ENCODE measurements at regions not wholly inside any gene's neighbourhood (a gene's known extent, or its start where the extent isn't known, plus 50 kb on each side); places are given as distances from the start of the nearest gene placed in this dataset.

DNA sequence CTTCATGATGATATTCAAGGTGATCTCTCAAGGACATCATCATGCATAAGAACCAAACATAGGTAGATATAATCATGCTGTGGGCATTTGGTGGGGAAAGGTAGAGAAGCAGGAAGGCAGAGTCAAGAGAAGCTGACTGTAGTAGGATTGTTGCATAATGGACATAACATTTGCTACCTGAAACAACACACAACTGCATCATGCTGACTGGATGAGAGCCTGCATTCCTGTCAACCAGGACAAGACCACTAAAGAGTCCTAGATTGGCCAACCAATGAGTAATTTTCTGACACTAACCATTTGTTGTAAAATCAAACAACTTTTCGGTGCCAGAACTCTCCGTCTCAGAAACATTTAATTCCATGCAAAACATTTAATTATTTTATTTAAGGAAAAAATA lies 377.2 kb downstream of the PLPP3 start:
- no peaks in the 10 kb centered on the region for H3K36me3 ChIP-seq (ENCODE audit: low read depth)
- H3K79me2 ChIP-seq (ENCODE audit: insufficient read depth) = no peaks in the 10 kb centered on the region
- H3K27me3 ChIP-seq (replicated peaks; ENCODE audit: insufficient read depth) = no peaks in the 10 kb centered on the region
- H3K9me2 ChIP-seq (ENCODE audit: insufficient read depth) = no peaks in the 10 kb centered on the region
- no peaks in the 10 kb centered on the region for H3K9me3 ChIP-seq (ENCODE audit: low read depth)
- 71 to 73% methylated on average over 2 of the region's 2 CpGs for WGBS, 2 experiments (ENCODE audit: low coverage in 1 of 2, low lambda C conversion rate in 2 of 2, missing lambda C conversion rate in 2 of 2)
- no peak overlapping the region for H3K9ac ChIP-seq
- H2AFZ ChIP-seq = no peak overlapping the region
- no peak overlapping the region for H3K4me3 ChIP-seq
- no peak overlapping the region for H3K27ac ChIP-seq
- no peaks in the 10 kb centered on the region for H3F3A ChIP-seq (ENCODE audit: insufficient read depth)
- H4K20me1 ChIP-seq (ENCODE audit: insufficient read depth) = no peaks in the 10 kb centered on the region
- no peak overlapping the region for H3K4me2 ChIP-seq (ENCODE audit: unreplicated experiment)
- H3K4me1 ChIP-seq (ENCODE audit: insufficient read depth) = peaks cover 15% of the 10 kb centered on the region
- in situ Hi-C loops (cut with MboI) = no loop called here
- TF ChIP-seq EZH2phosphoT487 (IDR thresholded peaks at IDR 0.05; ENCODE audit: insufficient read depth, low read depth) (no peak), EZH2 (IDR thresholded peaks at IDR 0.05; ENCODE audit: insufficient read depth, poor library complexity, severe bottlenecking) (no peak)
- no peak for DNase-seq

GRCh38 chr1:56200896-56201295 lies 378.5 kb downstream of the PLPP3 start:
- peak; percentile 66 for DNase-seq
- Histone ChIP-seq H3K4me3 (no peak overlapping the region), H3K9me2 (ENCODE audit: insufficient read depth) (no peaks in the 10 kb centered on the region), H3K9me3 (ENCODE audit: low read depth) (no peaks in the 10 kb centered on the region), H3K36me3 (ENCODE audit: low read depth) (no peaks in the 10 kb centered on the region), H2AFZ (no peak overlapping the region), H3K4me2 (ENCODE audit: unreplicated experiment) (peak overlapping the region; percentile 9), H3K9ac (no peak overlapping the region), H3F3A (ENCODE audit: insufficient read depth) (no peaks in the 10 kb centered on the region), H4K20me1 (ENCODE audit: insufficient read depth) (no peaks in the 10 kb centered on the region), H3K27ac (no peak overlapping the region), H3K79me2 (ENCODE audit: insufficient read depth) (no peaks in the 10 kb centered on the region), H3K27me3 (replicated peaks; ENCODE audit: insufficient read depth) (no peaks in the 10 kb centered on the region), H3K4me1 (ENCODE audit: insufficient read depth) (peaks cover 20% of the 10 kb centered on the region)
- in situ Hi-C loops (cut with MboI) = no loop called here
- WGBS, 2 experiments (ENCODE audit: low coverage in 1 of 2, low lambda C conversion rate in 2 of 2, missing lambda C conversion rate in 2 of 2) = 23 to 39% methylated on average over 2 of the region's 2 CpGs
- no peak for TF ChIP-seq EZH2phosphoT487 (IDR thresholded peaks at IDR 0.05; ENCODE audit: insufficient read depth, low read depth)
- no peak for TF ChIP-seq EZH2 (IDR thresholded peaks at IDR 0.05; ENCODE audit: insufficient read depth, poor library complexity, severe bottlenecking)

GRCh38 chr1:56200442-56200841 lies 378.9 kb downstream of the PLPP3 start:
- Histone ChIP-seq H3K9me2 (ENCODE audit: insufficient read depth) (no peaks in the 10 kb centered on the region), H3K9me3 (ENCODE audit: low read depth) (no peaks in the 10 kb centered on the region), H3K4me2 (ENCODE audit: unreplicated experiment) (peak overlapping the region; percentile 9), H3K27ac (no peak overlapping the region), H4K20me1 (ENCODE audit: insufficient read depth) (no peaks in the 10 kb centered on the region), H3K9ac (no peak overlapping the region), H2AFZ (no peak overlapping the region), H3F3A (ENCODE audit: insufficient read depth) (no peaks in the 10 kb centered on the region), H3K4me1 (ENCODE audit: insufficient read depth) (peaks cover 22% of the 10 kb centered on the region), H3K27me3 (replicated peaks; ENCODE audit: insufficient read depth) (no peaks in the 10 kb centered on the region), H3K79me2 (ENCODE audit: insufficient read depth) (no peaks in the 10 kb centered on the region), H3K4me3 (no peak overlapping the region), H3K36me3 (ENCODE audit: low read depth) (no peaks in the 10 kb centered on the region)
- DNase-seq = peak; percentile 67
- WGBS, 2 experiments (ENCODE audit: low coverage in 1 of 2, low lambda C conversion rate in 2 of 2, missing lambda C conversion rate in 2 of 2) = 38 to 44% methylated on average over 4 of the region's 4 CpGs
- no peak for TF ChIP-seq EZH2 (IDR thresholded peaks at IDR 0.05; ENCODE audit: insufficient read depth, poor library complexity, severe bottlenecking)
- no peak for TF ChIP-seq EZH2phosphoT487 (IDR thresholded peaks at IDR 0.05; ENCODE audit: insufficient read depth, low read depth)
- in situ Hi-C loops (cut with MboI) = no loop called here

DNA sequence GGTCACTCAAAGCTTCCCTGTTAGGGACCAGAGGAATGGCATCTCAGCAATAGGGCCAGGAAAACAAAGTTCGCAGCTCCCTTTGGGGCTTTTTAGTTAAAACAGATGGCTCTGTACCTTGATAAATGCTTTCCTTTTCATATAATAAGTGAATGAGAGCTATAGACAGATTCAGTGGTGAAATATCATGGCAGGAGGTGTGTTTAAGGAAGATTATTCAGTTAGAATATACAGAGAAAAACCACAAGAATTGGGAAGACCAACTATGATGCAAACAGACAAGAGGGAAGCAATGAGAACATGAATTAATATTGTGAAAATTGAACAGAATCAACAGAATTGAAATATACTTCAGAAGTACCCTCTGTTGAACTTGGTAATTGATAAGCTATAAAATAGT lies 379.4 kb downstream of the PLPP3 start:
- in situ Hi-C loops (cut with MboI) = no loop called here
- Histone ChIP-seq H3K79me2 (ENCODE audit: insufficient read depth) (no peaks in the 10 kb centered on the region), H3K4me2 (ENCODE audit: unreplicated experiment) (peak overlapping the region; percentile 9), H3K9me3 (ENCODE audit: low read depth) (no peaks in the 10 kb centered on the region), H3K27ac (no peak overlapping the region), H3K9me2 (ENCODE audit: insufficient read depth) (no peaks in the 10 kb centered on the region), H3F3A (ENCODE audit: insufficient read depth) (peaks cover 4% of the 10 kb centered on the region), H3K27me3 (replicated peaks; ENCODE audit: insufficient read depth) (no peaks in the 10 kb centered on the region), H3K4me1 (ENCODE audit: insufficient read depth) (peaks cover 27% of the 10 kb centered on the region), H3K36me3 (ENCODE audit: low read depth) (no peaks in the 10 kb centered on the region), H3K9ac (no peak overlapping the region), H3K4me3 (no peak overlapping the region), H2AFZ (no peak overlapping the region), H4K20me1 (ENCODE audit: insufficient read depth) (no peaks in the 10 kb centered on the region)
- WGBS, 2 experiments (ENCODE audit: low coverage in 1 of 2, low lambda C conversion rate in 2 of 2, missing lambda C conversion rate in 2 of 2) = 56 to 58% methylated on average over 1 of the region's 1 CpG
- no peak for DNase-seq
- TF ChIP-seq EZH2phosphoT487 (IDR thresholded peaks at IDR 0.05; ENCODE audit: insufficient read depth, low read depth) = no peak

GRCh38 chr1:56199061-56199460 lies 380.3 kb downstream of the PLPP3 start:
- no peak overlapping the region for H2AFZ ChIP-seq
- peaks cover 13% of the 10 kb centered on the region for H3F3A ChIP-seq (ENCODE audit: insufficient read depth)
- no peaks in the 10 kb centered on the region for H3K36me3 ChIP-seq (ENCODE audit: low read depth)
- no peak overlapping the region for H3K4me2 ChIP-seq (ENCODE audit: unreplicated experiment)
- H3K27me3 ChIP-seq (replicated peaks; ENCODE audit: insufficient read depth) = no peaks in the 10 kb centered on the region
- no peak overlapping the region for H3K27ac ChIP-seq
- H4K20me1 ChIP-seq (ENCODE audit: insufficient read depth) = no peaks in the 10 kb centered on the region
- no peaks in the 10 kb centered on the region for H3K9me2 ChIP-seq (ENCODE audit: insufficient read depth)
- 67 to 71% methylated on average over 2 of the region's 2 CpGs for WGBS, 2 experiments (ENCODE audit: low coverage in 1 of 2, low lambda C conversion rate in 2 of 2, missing lambda C conversion rate in 2 of 2)
- no peaks in the 10 kb centered on the region for H3K79me2 ChIP-seq (ENCODE audit: insufficient read depth)
- no peaks in the 10 kb centered on the region for H3K9me3 ChIP-seq (ENCODE audit: low read depth)
- no peak for DNase-seq
- no peak overlapping the region for H3K4me3 ChIP-seq
- peaks cover 35% of the 10 kb centered on the region for H3K4me1 ChIP-seq (ENCODE audit: insufficient read depth)
- H3K9ac ChIP-seq = no peak overlapping the region
- in situ Hi-C loops (cut with MboI) = no loop called here
- TF ChIP-seq EZH2phosphoT487 (IDR thresholded peaks at IDR 0.05; ENCODE audit: insufficient read depth, low read depth) = no peak
- no peak for TF ChIP-seq EZH2 (IDR thresholded peaks at IDR 0.05; ENCODE audit: insufficient read depth, poor library complexity, severe bottlenecking)
